Right atrium auricular region (tissue), 2 donors: ENCODE measurements at regions not wholly inside any gene's neighbourhood (a gene's known extent, or its start where the extent isn't known, plus 50 kb on each side); places are given as distances from the start of the nearest gene placed in this dataset.

Experiments
- DNase-seq: peaks from one replicate; pipeline ENCODE4 v3.0.0-alpha.2; 2019; ENCODE audit warnings: low spot score
- H3K27ac ChIP-seq, 2 donors: fragments of 200-600 bp; sonication (generic); 1 replicate in 1 of 2; 2 replicates in 1 of 2; pipeline ENCODE4 v1.5.1; 2016 to 2019
- H3K27me3 ChIP-seq, 2 donors: fragments of 200-600 bp; sonication (generic); one replicate each; pipeline versions ENCODE4 v1.5.1 to v1.6.0; 2017 to 2019
- H3K36me3 ChIP-seq: fragments of 200-600 bp; sonication (generic); one replicate; pipeline ENCODE4 v1.5.1; 2016
- H3K4me1 ChIP-seq, 2 donors: fragments of 200-600 bp; sonication (generic); one replicate each; pipeline versions ENCODE4 v1.5.1 to v1.6.0; 2017 to 2019
- H3K4me3 ChIP-seq, 2 donors: fragments of 200-600 bp; sonication (generic); 1 replicate in 1 of 2; 2 replicates in 1 of 2; pipeline ENCODE4 v1.5.1; 2017 to 2019; ENCODE audit warnings: mild to moderate bottlenecking in 1 of 2, moderate library complexity in 1 of 2
- H3K9me3 ChIP-seq, 2 donors: fragments of 200-600 bp; sonication (generic); one replicate each; pipeline ENCODE4 v1.5.1; 2019
- TF ChIP-seq, protein P1 (sequence below), 2 donors: fragments of 200-600 bp; sonication (generic); IDR thresholded peaks; one replicate each; pipeline ENCODE4 v1.5.1; 2019; ENCODE audit warnings: antibody characterized with exemption in 2 of 2

DNA sequence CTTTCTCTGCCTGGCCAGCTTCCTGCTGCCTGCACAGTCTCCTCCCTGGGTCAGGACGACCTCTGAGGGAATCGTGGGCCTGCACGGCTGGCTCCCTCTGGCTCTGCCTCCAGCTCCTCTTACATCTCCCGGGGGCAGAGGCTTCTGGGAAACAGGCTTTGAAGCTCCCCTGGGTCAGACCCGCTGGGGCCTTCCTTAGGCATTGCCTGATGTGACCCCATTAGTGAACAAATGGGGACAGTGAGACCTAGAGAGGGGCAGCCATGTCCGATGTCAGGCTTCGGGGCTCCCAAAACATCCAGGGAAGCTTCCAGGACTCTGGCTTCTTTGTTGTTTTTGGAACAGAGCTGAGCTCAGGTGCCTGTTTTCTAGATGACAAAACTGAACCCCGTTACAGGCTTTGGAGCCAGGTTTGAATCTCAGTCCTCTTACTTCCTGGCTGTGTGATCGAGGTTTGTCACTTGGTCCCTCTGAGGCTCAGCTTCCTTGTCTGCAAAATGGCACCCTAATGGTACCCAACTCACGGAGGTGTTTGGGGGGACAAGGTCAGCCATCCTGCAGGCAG lies 94.3 kb downstream of the CEBPB start:
- peaks cover 0 to 48% of the 10 kb centered on the region in 2 donors for H3K4me1 ChIP-seq
- no peaks in the 10 kb centered on the region for H3K36me3 ChIP-seq
- no peaks in the 10 kb centered on the region for H3K9me3 ChIP-seq
- H3K27ac ChIP-seq: peak overlapping the region; percentile 70 to 84
- no peak overlapping the region for H3K4me3 ChIP-seq
- no peak for DNase-seq
- TF ChIP-seq, protein P1, sequence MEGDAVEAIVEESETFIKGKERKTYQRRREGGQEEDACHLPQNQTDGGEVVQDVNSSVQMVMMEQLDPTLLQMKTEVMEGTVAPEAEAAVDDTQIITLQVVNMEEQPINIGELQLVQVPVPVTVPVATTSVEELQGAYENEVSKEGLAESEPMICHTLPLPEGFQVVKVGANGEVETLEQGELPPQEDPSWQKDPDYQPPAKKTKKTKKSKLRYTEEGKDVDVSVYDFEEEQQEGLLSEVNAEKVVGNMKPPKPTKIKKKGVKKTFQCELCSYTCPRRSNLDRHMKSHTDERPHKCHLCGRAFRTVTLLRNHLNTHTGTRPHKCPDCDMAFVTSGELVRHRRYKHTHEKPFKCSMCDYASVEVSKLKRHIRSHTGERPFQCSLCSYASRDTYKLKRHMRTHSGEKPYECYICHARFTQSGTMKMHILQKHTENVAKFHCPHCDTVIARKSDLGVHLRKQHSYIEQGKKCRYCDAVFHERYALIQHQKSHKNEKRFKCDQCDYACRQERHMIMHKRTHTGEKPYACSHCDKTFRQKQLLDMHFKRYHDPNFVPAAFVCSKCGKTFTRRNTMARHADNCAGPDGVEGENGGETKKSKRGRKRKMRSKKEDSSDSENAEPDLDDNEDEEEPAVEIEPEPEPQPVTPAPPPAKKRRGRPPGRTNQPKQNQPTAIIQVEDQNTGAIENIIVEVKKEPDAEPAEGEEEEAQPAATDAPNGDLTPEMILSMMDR (IDR thresholded peaks at IDR 0.05): no peak
- no peaks in the 10 kb centered on the region for H3K27me3 ChIP-seq

DNA sequence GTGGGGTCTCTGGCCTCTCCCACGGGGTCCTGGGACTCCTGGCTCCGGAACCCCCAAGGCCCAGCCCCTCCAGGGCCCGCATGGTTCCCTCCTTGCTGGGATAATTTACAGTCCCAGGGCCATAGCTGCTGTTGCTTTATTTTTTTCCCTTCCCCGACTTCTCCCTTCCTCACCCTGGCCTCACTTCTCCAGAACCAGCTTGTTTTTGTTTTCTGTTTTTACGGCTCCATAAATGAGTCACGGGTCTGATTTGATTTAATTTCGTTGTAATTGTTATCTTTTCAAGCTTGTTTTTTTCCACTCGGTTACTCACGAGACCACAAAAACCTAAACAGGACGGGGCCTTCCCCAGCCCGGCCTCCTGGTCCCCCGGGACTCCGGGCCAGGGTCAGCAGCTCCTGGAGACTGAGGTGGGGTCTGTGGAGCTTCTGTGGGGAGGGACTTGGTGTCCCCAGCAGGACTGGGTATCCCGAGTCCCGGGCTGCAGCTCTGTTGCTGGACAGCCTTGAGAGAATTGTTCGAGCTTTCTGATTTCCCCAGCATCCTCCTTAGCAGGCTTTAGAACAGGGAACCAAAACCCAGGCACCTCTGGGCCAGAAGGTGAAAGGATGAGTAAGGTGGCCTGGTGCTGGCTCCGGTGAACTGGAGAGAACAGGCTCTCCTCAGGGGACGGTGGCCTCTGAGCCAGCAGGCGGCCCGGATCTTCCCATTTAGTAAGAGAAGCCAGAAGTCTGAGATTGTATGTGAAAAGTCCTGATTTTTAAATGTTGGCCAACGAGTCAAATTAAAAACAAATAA lies 94.9 kb downstream of the CEBPB start:
- peaks cover 0 to 48% of the 10 kb centered on the region in 2 donors for H3K4me1 ChIP-seq
- TF ChIP-seq, protein P1 (IDR thresholded peaks at IDR 0.05): no peak
- peak; percentile 72 for DNase-seq
- H3K4me3 ChIP-seq: no peak overlapping the region
- H3K36me3 ChIP-seq: no peaks in the 10 kb centered on the region
- H3K27me3 ChIP-seq: no peaks in the 10 kb centered on the region
- H3K9me3 ChIP-seq: no peaks in the 10 kb centered on the region
- H3K27ac ChIP-seq: peak overlapping the region; percentile 70 to 84

DNA sequence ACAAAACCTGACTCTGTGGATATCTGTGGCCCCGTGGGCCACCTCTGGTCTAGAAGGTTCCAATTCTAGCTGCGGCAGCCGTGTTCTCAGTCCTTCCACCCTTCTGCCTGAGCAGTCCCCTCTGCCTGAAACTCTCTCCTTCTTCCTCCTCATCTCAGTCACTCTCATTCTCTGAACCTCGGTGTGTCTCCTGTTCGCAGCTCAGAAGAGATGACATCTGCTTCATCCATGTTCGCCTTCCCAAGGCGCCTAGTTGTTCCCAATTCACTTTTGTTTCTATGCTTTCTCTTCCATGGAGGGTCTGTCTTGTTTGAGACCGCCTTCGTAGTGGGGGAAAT lies 95.5 kb downstream of the CEBPB start:
- Histone ChIP-seq H3K4me1 (peaks cover 0 to 50% of the 10 kb centered on the region in 2 donors), H3K27ac (peak overlapping the region; percentile 70 to 84), H3K4me3 (no peak overlapping the region), H3K27me3 (no peaks in the 10 kb centered on the region), H3K36me3 (no peaks in the 10 kb centered on the region), H3K9me3 (no peaks in the 10 kb centered on the region)
- DNase-seq: no peak
- TF ChIP-seq, protein P1 (IDR thresholded peaks at IDR 0.05): no peak

DNA sequence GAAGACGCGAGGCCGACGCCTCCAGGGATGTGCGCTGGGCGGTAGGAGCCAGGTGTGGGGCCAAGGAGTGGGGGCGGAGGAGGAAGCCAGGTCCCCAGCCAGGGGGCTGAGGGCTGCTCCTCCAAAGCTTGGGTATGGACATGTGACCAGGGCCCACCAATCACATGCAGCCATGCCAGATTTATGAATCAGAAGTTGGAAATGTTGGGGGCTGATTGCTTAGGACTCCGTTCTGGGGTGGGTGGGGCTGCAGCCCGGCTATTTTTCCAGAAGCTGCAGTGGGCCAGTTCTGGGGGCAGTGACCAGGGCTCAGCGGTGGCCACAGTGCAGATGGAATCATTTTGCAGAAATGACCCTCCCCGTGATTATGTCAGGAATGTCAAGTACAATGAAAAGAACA lies 96.0 kb downstream of the CEBPB start:
- H3K27me3 ChIP-seq: no peaks in the 10 kb centered on the region
- no peaks in the 10 kb centered on the region for H3K36me3 ChIP-seq
- H3K4me3 ChIP-seq: no peak overlapping the region
- peak overlapping the region; percentile 70 to 84 for H3K27ac ChIP-seq
- H3K9me3 ChIP-seq: no peaks in the 10 kb centered on the region
- TF ChIP-seq, protein P1 (IDR thresholded peaks at IDR 0.05): no peak
- DNase-seq: peak; percentile 88
- H3K4me1 ChIP-seq: peaks cover 0 to 55% of the 10 kb centered on the region in 2 donors

DNA sequence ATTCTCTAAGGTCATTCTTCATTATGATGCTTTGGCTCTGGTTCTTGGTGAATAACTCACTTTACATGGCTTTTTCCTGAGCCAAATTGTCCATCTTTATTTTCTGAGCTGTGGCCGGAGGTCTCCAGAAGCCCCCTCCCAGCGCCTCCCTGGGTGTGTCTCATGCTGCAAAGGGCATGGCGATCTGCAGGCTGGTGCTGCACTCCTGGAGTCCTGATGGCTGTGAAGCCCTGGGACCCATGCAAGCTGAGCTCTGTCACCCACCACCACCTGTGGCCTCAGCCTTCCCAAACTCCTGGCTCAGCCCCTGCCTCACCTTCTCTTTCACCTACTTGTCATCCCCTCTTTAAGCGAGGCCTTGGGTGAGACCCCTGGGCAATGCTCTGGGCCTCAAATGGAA lies 96.9 kb downstream of the CEBPB start:
- no peaks in the 10 kb centered on the region for H3K27me3 ChIP-seq
- peaks cover 0 to 64% of the 10 kb centered on the region in 2 donors for H3K4me1 ChIP-seq
- no peaks in the 10 kb centered on the region for H3K9me3 ChIP-seq
- no peaks in the 10 kb centered on the region for H3K36me3 ChIP-seq
- TF ChIP-seq, protein P1 (IDR thresholded peaks at IDR 0.05): no peak
- H3K4me3 ChIP-seq: no peak overlapping the region
- H3K27ac ChIP-seq: no peak overlapping the region
- DNase-seq: no peak
